GM18508 (cell line): ENCODE measurements at regions not wholly inside any gene's neighbourhood (a gene's known extent, or its start where the extent isn't known, plus 50 kb on each side); places are given as distances from the start of the nearest gene placed in this dataset.

ENCODE experiments used
- ATAC-seq: cut with Tn5 transposase; IDR thresholded peaks from one replicate; pipeline ENCODE4 v1.9.1; 2021; ENCODE audit warnings: moderate number of reproducible peaks; ENCODE audit not compliant: insufficient read depth, unreplicated experiment

- ATAC-seq: no peak
Observed at GRCh38 chr15:47398132-47398531, 319.2 kb upstream of the SEMA6D start.

- ATAC-seq: no peak
Observed at GRCh38 chr15:47398594-47398993, 318.7 kb upstream of the SEMA6D start.

- no peak for ATAC-seq
Observed at GRCh38 chr15:47399100-47399499, 318.2 kb upstream of the SEMA6D start.

- no peak for ATAC-seq
Observed at GRCh38 chr15:47400603-47401002, 316.7 kb upstream of the SEMA6D start.

GRCh38 chr15:47401427-47401826, 315.9 kb upstream of the SEMA6D start:
- ATAC-seq: no peak

- ATAC-seq: no peak
Observed at GRCh38 chr15:47402829-47403228, 314.5 kb upstream of the SEMA6D start.

GRCh38 chr15:47404877-47405276, 312.4 kb upstream of the SEMA6D start:
- ATAC-seq: no peak

GRCh38 chr15:47405365-47406162, 311.7 kb upstream of the SEMA6D start:
- no peak for ATAC-seq

- no peak for ATAC-seq
Observed at GRCh38 chr15:47407692-47408091, 309.6 kb upstream of the SEMA6D start.

- ATAC-seq: no peak
Observed at GRCh38 chr15:47409038-47409437, 308.3 kb upstream of the SEMA6D start.

GRCh38 chr15:47409600-47409999, 307.7 kb upstream of the SEMA6D start:
- no peak for ATAC-seq

GRCh38 chr15:47410247-47410646, 307.1 kb upstream of the SEMA6D start:
- no peak for ATAC-seq

GRCh38 chr15:47411733-47412132, 305.6 kb upstream of the SEMA6D start:
- ATAC-seq: no peak

GRCh38 chr15:47412136-47412535, 305.2 kb upstream of the SEMA6D start:
- no peak for ATAC-seq

GRCh38 chr15:47412802-47413201, 304.5 kb upstream of the SEMA6D start:
- no peak for ATAC-seq

GRCh38 chr15:47414207-47414606, 303.1 kb upstream of the SEMA6D start:
- ATAC-seq: no peak

GRCh38 chr15:47415539-47415971, 301.8 kb upstream of the SEMA6D start:
- no peak for ATAC-seq

GRCh38 chr15:47422881-47423665, 294.2 kb upstream of the SEMA6D start:
- no peak for ATAC-seq

GRCh38 chr15:47427463-47427862, 289.8 kb upstream of the SEMA6D start:
- no peak for ATAC-seq

GRCh38 chr15:47429376-47429775, 287.9 kb upstream of the SEMA6D start:
- ATAC-seq: no peak

- no peak for ATAC-seq
Observed at GRCh38 chr15:47431501-47431900, 285.8 kb upstream of the SEMA6D start.

GRCh38 chr15:47432826-47433225, 284.5 kb upstream of the SEMA6D start:
- ATAC-seq: no peak
